Kidney epithelial cell (primary cell): ENCODE measurements at regions not wholly inside any gene's neighbourhood (a gene's known extent, or its start where the extent isn't known, plus 50 kb on each side); places are given as distances from the start of the nearest gene placed in this dataset.
A peak's percentile ranks its signal among the peaks of the same experiment; 100 is the strongest.

Source experiments
- DNase-seq: peaks from one replicate; pipeline ENCODE4 v3.0.0-alpha.2; 2010; ENCODE audit warnings: low read depth
- H3K27me3 ChIP-seq: 2 replicates; pipeline ENCODE4 v1.6.0; 2011; ENCODE audit warnings: low read length; ENCODE audit not compliant: control insufficient read depth, insufficient read depth
- H3K36me3 ChIP-seq: 2 replicates; pipeline ENCODE4 v1.5.1; 2011; ENCODE audit warnings: low read length; ENCODE audit not compliant: control insufficient read depth, insufficient read depth
- H3K4me3 ChIP-seq: 2 replicates; pipeline ENCODE4 v1.5.1; 2011; ENCODE audit warnings: low read depth, mild to moderate bottlenecking, control low read depth, low read length
- TF ChIP-seq, protein P1 (sequence below): IDR thresholded peaks from 2 replicates; pipeline ENCODE4 v1.5.1; 2011; ENCODE audit warnings: mild to moderate bottlenecking, moderate library complexity, low read length, control low read depth, inconsistent platforms; ENCODE audit not compliant: insufficient read depth, poor library complexity, severe bottlenecking

DNA sequence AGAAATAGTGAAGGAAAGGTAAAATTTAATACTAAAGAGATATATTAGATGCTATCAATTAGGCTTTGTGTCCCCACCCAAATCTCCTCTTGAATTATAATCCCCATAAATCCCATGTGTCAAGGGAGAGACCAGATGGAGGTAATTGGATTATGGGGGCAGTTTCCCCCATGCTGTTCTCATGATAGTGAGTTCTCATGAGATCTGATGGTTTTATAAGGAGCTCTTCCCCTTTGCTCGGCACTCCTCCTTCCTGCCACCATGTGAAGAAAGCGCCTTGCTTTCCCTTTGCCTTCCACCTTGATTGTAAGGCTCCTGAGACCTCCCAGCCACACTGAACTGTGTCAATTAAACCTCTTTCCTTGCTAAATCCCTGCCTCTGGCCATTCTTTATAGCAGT lies 697.0 kb upstream of the RGMB start:
- TF ChIP-seq, protein P1, sequence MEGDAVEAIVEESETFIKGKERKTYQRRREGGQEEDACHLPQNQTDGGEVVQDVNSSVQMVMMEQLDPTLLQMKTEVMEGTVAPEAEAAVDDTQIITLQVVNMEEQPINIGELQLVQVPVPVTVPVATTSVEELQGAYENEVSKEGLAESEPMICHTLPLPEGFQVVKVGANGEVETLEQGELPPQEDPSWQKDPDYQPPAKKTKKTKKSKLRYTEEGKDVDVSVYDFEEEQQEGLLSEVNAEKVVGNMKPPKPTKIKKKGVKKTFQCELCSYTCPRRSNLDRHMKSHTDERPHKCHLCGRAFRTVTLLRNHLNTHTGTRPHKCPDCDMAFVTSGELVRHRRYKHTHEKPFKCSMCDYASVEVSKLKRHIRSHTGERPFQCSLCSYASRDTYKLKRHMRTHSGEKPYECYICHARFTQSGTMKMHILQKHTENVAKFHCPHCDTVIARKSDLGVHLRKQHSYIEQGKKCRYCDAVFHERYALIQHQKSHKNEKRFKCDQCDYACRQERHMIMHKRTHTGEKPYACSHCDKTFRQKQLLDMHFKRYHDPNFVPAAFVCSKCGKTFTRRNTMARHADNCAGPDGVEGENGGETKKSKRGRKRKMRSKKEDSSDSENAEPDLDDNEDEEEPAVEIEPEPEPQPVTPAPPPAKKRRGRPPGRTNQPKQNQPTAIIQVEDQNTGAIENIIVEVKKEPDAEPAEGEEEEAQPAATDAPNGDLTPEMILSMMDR: no peak
- no peaks in the 10 kb centered on the region for H3K27me3 ChIP-seq
- no peak overlapping the region for H3K4me3 ChIP-seq
- H3K36me3 ChIP-seq: no peaks in the 10 kb centered on the region
- DNase-seq: no peak

DNA sequence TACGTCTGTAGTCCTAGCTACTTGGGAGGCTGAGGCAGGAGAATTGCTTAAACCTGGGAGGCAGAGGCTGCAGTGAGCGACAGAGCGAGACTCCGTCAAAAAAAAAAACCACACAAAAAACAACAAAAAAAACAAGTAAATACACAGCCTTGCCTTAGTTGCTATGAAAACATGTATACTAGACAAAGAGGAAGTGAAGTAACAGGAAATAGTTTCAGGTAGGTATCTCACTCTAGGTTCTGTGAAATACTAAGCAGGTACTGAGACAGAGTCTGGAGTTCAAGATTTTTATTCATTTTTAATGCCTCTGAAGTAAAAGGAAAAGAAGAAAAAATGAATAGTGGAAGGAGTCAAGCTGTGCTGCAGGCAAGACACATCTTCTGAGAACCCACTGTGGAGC lies 687.9 kb upstream of the RGMB start:
- TF ChIP-seq, protein P1: no peak
- DNase-seq: no peak
- Histone ChIP-seq H3K27me3 (no peaks in the 10 kb centered on the region), H3K36me3 (no peaks in the 10 kb centered on the region), H3K4me3 (no peak overlapping the region)

DNA sequence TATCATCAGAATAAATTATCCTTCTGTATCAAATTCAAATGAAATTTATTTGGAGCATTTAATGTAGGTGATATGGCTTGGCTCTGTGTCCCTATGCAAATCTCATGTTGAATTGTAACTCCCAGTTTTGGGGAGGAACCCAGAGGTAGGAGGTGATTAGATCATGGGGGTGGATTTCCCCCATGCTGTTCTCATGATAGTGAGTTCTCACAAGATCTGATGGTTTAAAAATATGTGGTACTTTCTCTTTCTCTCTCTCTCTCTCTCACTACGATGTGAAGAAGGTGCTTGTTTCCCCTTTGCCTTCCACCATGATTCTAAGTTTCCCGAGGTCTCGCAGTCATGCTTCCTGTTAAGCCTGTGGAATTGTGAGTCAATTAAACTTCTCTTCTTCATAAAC lies 678.4 kb upstream of the RGMB start:
- Histone ChIP-seq H3K27me3 (no peaks in the 10 kb centered on the region), H3K36me3 (no peaks in the 10 kb centered on the region), H3K4me3 (no peak overlapping the region)
- TF ChIP-seq, protein P1: no peak
- no peak for DNase-seq

DNA sequence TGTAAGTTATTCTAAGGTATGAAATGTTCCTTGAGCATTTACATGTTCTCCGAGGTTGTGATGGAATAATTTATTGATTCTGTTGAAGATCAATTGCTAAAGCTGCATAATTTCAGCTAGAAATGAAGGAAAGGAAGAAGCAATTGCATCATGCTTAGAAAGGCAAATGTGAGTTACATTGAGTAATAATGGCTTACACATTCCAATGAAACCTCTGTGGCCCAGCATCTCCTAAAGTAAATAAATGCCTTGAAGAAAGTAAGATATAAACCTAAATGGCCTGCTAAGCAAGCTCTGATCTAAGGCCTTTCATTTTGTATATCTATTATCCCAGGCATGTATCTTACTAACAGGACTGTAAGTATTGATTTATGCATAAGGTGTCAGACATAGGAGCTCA lies 677.3 kb upstream of the RGMB start:
- DNase-seq: peak; percentile 16
- TF ChIP-seq, protein P1: no peak
- Histone ChIP-seq H3K27me3 (no peaks in the 10 kb centered on the region), H3K4me3 (no peak overlapping the region), H3K36me3 (no peaks in the 10 kb centered on the region)

DNA sequence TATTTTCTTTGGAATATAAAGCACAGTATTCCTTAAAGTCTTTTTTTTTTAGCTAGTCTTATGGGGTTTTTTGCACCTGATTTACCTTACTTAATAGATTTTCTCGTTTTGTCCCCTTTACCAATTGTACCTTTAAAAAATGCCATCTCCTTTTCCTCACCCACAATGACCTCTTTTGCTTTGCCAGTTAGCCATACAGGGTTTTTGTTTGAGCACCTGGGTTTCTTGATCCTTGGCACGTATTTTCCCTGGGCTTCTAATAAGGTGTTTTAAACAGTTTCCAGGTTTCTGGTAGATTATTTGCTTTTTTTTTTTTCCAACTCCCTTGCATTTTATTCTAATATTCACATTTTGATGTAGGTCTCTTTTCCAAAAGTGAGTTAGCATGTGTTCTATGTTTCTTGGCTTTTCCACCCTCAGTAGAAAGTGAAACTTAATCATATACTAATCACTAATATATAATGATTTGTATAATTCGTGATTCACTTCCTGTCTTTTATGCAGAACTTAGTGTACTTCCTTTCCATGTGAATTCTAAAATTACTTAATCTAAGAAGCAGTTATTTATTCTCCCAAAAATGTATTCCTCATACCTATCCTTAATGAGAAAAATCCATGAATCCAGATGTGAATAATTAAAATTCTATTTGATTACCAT lies 673.9 kb upstream of the RGMB start:
- H3K4me3 ChIP-seq: no peak overlapping the region

More for the DNA sequence above, 673.9 kb upstream of the RGMB start:
- Histone ChIP-seq H3K27me3 (no peaks in the 10 kb centered on the region), H3K36me3 (no peaks in the 10 kb centered on the region)
- DNase-seq: no peak
- TF ChIP-seq, protein P1: no peak
